ENCODE measurements at regions not wholly inside any gene's neighbourhood (a gene's known extent, or its start where the extent isn't known, plus 50 kb on each side); places are given as distances from the start of the nearest gene placed in this dataset.
"Not testable (repeated sequence)": the region's sequence is repeated elsewhere in the genome, so short reads cannot be mapped to it uniquely, and the experiment has no call there.

DNA sequence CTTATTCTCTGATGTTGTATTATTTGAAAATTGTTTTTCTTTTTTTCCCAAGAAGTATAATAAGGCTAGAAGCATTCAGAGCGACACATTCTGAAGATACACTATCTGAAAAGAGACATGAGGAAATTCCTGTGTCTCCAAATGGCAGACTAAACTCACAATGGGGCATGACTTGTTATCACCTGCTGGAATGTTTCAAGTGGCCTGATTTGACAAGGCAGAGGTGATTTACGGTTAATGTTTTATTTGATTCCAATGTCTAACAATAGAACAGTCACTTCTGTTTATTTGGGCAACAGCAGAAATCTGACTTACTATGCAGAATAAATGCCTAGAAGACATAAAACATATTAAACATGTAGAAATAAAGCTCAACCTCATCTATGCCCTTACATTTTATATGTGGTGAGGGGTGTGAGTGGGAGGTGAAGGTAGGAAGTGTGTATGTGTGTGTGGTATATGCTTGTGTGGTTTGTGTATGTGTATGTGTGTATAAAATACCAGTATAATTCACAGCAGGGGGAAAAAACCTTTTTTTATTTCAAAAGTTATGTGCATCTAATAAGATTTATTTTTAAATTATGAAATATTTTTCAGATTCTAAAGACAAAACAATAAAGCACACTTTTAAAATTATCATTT lies 1051.7 kb downstream of the ROBO2 start:
- DNase-seq = no peak
- ATAC-seq = peak in 2 of 4 donors; percentile 60 to 67
- H3K9me3 ChIP-seq = no peaks in the 10 kb centered on the region
- no peaks in the 10 kb centered on the region for H3K36me3 ChIP-seq
- TF ChIP-seq, protein P1, sequence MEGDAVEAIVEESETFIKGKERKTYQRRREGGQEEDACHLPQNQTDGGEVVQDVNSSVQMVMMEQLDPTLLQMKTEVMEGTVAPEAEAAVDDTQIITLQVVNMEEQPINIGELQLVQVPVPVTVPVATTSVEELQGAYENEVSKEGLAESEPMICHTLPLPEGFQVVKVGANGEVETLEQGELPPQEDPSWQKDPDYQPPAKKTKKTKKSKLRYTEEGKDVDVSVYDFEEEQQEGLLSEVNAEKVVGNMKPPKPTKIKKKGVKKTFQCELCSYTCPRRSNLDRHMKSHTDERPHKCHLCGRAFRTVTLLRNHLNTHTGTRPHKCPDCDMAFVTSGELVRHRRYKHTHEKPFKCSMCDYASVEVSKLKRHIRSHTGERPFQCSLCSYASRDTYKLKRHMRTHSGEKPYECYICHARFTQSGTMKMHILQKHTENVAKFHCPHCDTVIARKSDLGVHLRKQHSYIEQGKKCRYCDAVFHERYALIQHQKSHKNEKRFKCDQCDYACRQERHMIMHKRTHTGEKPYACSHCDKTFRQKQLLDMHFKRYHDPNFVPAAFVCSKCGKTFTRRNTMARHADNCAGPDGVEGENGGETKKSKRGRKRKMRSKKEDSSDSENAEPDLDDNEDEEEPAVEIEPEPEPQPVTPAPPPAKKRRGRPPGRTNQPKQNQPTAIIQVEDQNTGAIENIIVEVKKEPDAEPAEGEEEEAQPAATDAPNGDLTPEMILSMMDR (IDR thresholded peaks at IDR 0.05) = no peak
- intact Hi-C loops (cut with DNase I) = no loop called here
- H3K27ac ChIP-seq = no peak overlapping the region
- 13 to 20% methylated on average over 2 of the region's 2 CpGs for WGBS, 2 donors
- FAIRE-seq = no peak
- H3K4me1 ChIP-seq = no peaks in the 10 kb centered on the region
- H3K27me3 ChIP-seq = no peaks in the 10 kb centered on the region
- H3K4me3 ChIP-seq = no peak overlapping the region

DNA sequence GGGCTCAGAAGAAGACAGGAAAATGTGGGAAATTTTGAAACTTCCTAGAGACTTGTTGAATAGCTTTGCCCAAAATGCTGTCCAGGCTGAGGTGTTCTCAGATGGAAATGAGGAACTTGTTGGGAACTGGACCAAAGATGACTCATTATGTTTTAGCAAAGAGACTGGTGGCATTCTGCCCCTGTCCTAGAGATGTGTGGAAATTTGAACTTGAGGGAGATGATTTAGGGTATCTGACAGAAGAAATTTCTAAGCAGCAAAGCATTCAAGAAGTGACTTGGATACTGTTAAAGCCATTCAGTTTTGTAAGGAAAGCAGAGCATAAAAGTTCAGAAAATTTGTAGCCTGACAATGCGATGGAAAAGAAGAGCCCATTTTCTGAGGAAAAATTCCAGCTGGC lies 1052.7 kb downstream of the ROBO2 start:
- H3K27ac ChIP-seq; H3K9me3 ChIP-seq; ATAC-seq; H3K27me3 ChIP-seq; DNase-seq; FAIRE-seq; H3K36me3 ChIP-seq; H3K4me3 ChIP-seq; H3K4me1 ChIP-seq; intact Hi-C loops (cut with DNase I): not testable (repeated sequence)
- WGBS, 2 donors = 67 to 79% methylated on average over 1 of the region's 1 CpG

DNA sequence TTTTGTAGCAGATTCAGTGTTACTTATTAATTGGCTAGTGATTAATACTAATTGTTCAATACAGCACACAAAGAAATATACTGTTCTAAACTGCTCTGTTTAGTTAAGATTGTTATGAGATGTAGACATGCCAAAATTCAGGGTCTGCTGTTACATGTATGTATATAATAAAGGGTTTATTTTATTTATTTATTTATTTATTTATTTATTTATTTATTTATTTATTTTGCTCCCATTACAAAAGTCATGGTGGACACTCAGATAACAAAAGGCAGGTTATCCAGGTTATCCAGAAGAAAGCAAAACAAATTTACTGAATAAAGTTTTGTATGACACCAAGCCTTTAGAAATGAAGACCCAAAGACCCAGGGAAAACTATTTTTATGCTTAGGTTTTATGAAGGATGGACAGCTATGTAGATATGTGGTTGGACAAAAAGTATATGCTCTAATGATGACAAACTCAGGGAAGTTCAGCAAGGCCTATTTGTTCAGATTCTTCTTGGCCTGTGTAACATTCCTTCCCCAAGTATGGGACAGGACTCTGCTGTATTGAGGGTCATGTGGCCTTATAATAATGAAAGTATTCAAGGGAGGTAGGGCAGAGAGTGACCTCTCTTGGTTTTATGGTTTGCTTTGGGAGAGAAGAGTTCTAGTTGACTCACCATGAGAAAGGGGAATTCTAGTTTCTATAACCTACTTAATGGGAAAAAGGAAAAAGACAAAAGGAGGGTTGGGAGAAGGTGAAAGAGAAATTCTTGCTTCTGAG lies 1056.8 kb downstream of the ROBO2 start:
- Histone ChIP-seq H3K36me3 (no peaks in the 10 kb centered on the region), H3K4me1 (no peaks in the 10 kb centered on the region), H3K9me3 (no peaks in the 10 kb centered on the region), H3K27me3 (no peaks in the 10 kb centered on the region), H3K27ac (no peak overlapping the region), H3K4me3 (no peak overlapping the region)
- TF ChIP-seq, protein P1 (IDR thresholded peaks at IDR 0.05) = no peak
- intact Hi-C loops (cut with DNase I) = no loop called here
- ATAC-seq (no peak), DNase-seq (no peak), FAIRE-seq (no peak)

DNA sequence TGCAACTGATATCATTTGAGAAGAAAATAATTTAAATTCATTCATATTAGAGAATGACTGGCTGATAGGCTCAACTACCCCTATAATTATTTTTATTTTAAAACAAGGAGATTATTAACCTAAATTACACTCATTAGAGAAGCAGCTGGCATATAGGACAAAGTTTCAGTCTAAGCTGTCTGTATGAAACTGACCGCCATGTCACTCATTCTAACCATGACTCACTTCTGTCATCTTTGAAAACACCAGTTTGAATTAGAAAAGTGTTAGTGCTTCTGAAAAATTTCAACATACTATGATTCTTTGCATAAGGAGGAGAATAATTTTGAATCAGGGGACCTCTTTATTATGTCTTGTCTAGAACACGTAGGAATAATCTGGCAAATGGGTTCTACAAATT lies 1058.5 kb downstream of the ROBO2 start:
- ATAC-seq (no peak), FAIRE-seq (no peak), DNase-seq (no peak)
- Histone ChIP-seq H3K36me3 (no peaks in the 10 kb centered on the region), H3K4me1 (no peaks in the 10 kb centered on the region), H3K27me3 (no peaks in the 10 kb centered on the region), H3K9me3 (no peaks in the 10 kb centered on the region), H3K27ac (no peak overlapping the region), H3K4me3 (no peak overlapping the region)
- intact Hi-C loops (cut with DNase I) = no loop called here
- TF ChIP-seq, protein P1 (IDR thresholded peaks at IDR 0.05) = no peak
- 72 to 82% methylated on average over 2 of the region's 2 CpGs for WGBS, 2 donors

- WGBS, 2 donors = 51 to 70% methylated on average over 3 of the region's 3 CpGs
- Histone ChIP-seq H3K9me3 (no peaks in the 10 kb centered on the region), H3K36me3 (no peaks in the 10 kb centered on the region), H3K27me3 (no peaks in the 10 kb centered on the region), H3K4me1 (no peaks in the 10 kb centered on the region), H3K27ac (no peak overlapping the region), H3K4me3 (no peak overlapping the region)
- TF ChIP-seq, protein P1 (IDR thresholded peaks at IDR 0.05) = no peak
- ATAC-seq = no peak
- intact Hi-C loops (cut with DNase I) = no loop called here
- FAIRE-seq = no peak
- no peak for DNase-seq
Observed at GRCh38 chr3:78101384-78101783, 1061.5 kb downstream of the ROBO2 start.

DNA sequence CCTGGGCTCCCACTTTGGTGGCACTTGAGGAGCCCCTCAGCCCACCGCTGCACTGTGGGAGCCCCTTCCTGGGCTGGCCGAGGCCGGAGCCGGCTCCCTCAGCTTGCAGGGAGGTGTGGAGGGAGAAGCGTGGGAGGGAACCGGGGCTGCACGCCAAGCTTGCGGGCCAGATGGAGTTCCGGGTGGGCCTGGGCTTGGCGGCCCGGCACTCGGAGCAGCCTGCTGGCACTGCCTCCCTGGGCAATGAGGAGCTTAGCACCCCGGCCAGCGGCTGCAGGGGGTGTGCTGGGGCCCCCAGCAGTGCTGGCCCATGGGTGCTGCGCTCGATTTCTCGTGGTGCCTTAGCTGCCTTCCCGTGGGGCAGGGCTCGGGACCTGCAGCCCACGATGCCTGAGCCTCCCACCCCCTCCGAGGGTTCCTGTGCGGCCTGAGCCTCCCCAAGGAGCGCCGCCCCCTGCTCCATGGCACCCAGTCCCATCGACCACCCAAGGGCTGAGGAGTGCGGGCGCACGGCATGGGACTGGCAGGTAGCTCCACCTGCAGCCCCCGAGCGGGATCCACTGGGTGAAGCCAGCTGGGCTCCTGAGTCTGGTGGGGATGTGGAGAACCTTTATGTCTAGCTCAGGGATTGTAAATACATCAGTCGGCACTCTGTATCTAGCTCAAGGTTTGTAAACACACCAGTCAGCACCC lies 1068.5 kb downstream of the ROBO2 start:
- intact Hi-C loops (cut with DNase I); ATAC-seq; H3K4me3 ChIP-seq; FAIRE-seq; H3K4me1 ChIP-seq; H3K36me3 ChIP-seq; H3K27ac ChIP-seq; H3K9me3 ChIP-seq; H3K27me3 ChIP-seq: not testable (repeated sequence)
- 86 to 91% methylated on average over 29 to 31 of the region's 31 CpGs for WGBS, 2 donors
- peak in 2 of 6 donors; percentile 46 to 63 for DNase-seq

Measured in pancreas (tissue), 10 donors.